GM04503 (cell line): ENCODE measurements at regions not wholly inside any gene's neighbourhood (a gene's known extent, or its start where the extent isn't known, plus 50 kb on each side); places are given as distances from the start of the nearest gene placed in this dataset.

ENCODE experiments used
- DNase-seq: peaks from one replicate; pipeline ENCODE4 v3.0.0-alpha.2; 2012; ENCODE audit warnings: low read depth

GRCh38 chr11:70703141-70704064 is 305.1 kb downstream of the CTTN start:
- DNase-seq = no peak

GRCh38 chr11:70705097-70705496 is 306.8 kb downstream of the CTTN start:
- DNase-seq = no peak

GRCh38 chr11:70705930-70706329 is 307.6 kb downstream of the CTTN start:
- DNase-seq = no peak

- no peak for DNase-seq
Measured at GRCh38 chr11:70707821-70708220, 309.5 kb downstream of the CTTN start.

GRCh38 chr11:70709596-70709995 is 311.3 kb downstream of the CTTN start:
- no peak for DNase-seq

GRCh38 chr11:70710192-70710591 is 311.9 kb downstream of the CTTN start:
- no peak for DNase-seq

- no peak for DNase-seq
Measured at GRCh38 chr11:70710601-70711000, 312.3 kb downstream of the CTTN start.

- no peak for DNase-seq
Measured at GRCh38 chr11:70711095-70711910, 313.0 kb downstream of the CTTN start.

GRCh38 chr11:70711911-70712185 is 313.5 kb downstream of the CTTN start:
- no peak for DNase-seq

- no peak for DNase-seq
Measured at GRCh38 chr11:70712471-70712870, 314.1 kb downstream of the CTTN start.

- DNase-seq = no peak
Measured at GRCh38 chr11:70713086-70713835, 314.9 kb downstream of the CTTN start.

GRCh38 chr11:70713988-70714665 is 315.8 kb downstream of the CTTN start:
- DNase-seq = no peak

GRCh38 chr11:70715166-70715951 is 317.0 kb downstream of the CTTN start:
- no peak for DNase-seq

GRCh38 chr11:70716216-70716615 is 317.9 kb downstream of the CTTN start:
- no peak for DNase-seq

GRCh38 chr11:70716986-70717775 is 318.9 kb downstream of the CTTN start:
- DNase-seq = no peak

- no peak for DNase-seq
Measured at GRCh38 chr11:70717936-70718595, 319.7 kb downstream of the CTTN start.

GRCh38 chr11:70719516-70719915 is 321.2 kb downstream of the CTTN start:
- no peak for DNase-seq

- no peak for DNase-seq
Measured at GRCh38 chr11:70720281-70720680, 322.0 kb downstream of the CTTN start.

GRCh38 chr11:70721006-70721405 is 322.7 kb downstream of the CTTN start:
- DNase-seq = no peak

- DNase-seq = no peak
Measured at GRCh38 chr11:70725278-70725677, 326.9 kb downstream of the CTTN start.
